Progenitor cell of endocrine pancreas (in vitro differentiated cells): ENCODE measurements at regions not wholly inside any gene's neighbourhood (a gene's known extent, or its start where the extent isn't known, plus 50 kb on each side); places are given as distances from the start of the nearest gene placed in this dataset.

Experiments
- DNase-seq: peaks from one replicate; pipeline ENCODE4 v3.0.0; 2021; ENCODE audit warnings: low spot score; ENCODE audit not compliant: unreplicated experiment
- H3K27ac Mint-ChIP-seq: 2 replicates; pipeline ENCODE4 v1.8.0; 2021; ENCODE audit warnings: mild to moderate bottlenecking, moderate library complexity, mixed read lengths
- H3K27me3 Mint-ChIP-seq: 2 replicates; pipeline ENCODE4 v1.8.0; 2021; ENCODE audit warnings: mixed read lengths
- H3K36me3 Mint-ChIP-seq: 2 replicates; pipeline ENCODE4 v1.8.0; 2022; ENCODE audit warnings: mixed read lengths; ENCODE audit not compliant: insufficient read depth
- H3K4me1 Mint-ChIP-seq: 2 replicates; pipeline ENCODE4 v1.8.0; 2021; ENCODE audit warnings: low read depth, mixed read lengths
- H3K4me3 Mint-ChIP-seq: 2 replicates; pipeline ENCODE4 v1.8.0; 2021; ENCODE audit warnings: low read depth, mild to moderate bottlenecking, moderate library complexity, mixed read lengths
- H3K9me3 Mint-ChIP-seq: 2 replicates; pipeline ENCODE4 v1.8.0; 2021; ENCODE audit warnings: low read depth, mixed read lengths
- TF ChIP-seq, protein P1 (sequence below): fragments of 200-600 bp; sonication (generic); IDR thresholded peaks from one replicate; pipeline ENCODE4 v1.5.0; 2021; ENCODE audit warnings: antibody characterized with exemption, mild to moderate bottlenecking; ENCODE audit not compliant: unreplicated experiment

DNA sequence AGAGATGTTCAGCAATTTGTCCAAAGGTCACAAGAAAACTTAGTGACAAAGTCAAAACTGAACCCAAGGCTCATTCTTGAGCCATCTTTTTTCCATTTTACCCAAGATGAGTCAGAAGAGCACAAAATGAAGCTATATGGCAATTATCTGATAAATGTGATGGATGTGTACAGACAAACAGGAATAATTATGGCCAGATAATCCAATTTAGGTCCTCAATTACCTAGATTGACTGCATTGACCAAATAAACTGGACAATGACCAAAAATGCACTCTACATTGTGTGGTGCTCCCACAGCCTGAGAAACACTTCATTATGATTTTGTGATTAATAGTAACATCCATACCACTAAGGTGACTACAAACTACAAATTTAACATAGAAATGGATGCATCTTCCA is 1105.8 kb downstream of the IGSF11 start:
- Mint-ChIP-seq H3K4me3 (no peak overlapping the region), H3K36me3 (no peaks in the 10 kb centered on the region), H3K9me3 (no peaks in the 10 kb centered on the region), H3K27me3 (no peaks in the 10 kb centered on the region), H3K4me1 (no peaks in the 10 kb centered on the region), H3K27ac (no peak overlapping the region)
- TF ChIP-seq, protein P1, sequence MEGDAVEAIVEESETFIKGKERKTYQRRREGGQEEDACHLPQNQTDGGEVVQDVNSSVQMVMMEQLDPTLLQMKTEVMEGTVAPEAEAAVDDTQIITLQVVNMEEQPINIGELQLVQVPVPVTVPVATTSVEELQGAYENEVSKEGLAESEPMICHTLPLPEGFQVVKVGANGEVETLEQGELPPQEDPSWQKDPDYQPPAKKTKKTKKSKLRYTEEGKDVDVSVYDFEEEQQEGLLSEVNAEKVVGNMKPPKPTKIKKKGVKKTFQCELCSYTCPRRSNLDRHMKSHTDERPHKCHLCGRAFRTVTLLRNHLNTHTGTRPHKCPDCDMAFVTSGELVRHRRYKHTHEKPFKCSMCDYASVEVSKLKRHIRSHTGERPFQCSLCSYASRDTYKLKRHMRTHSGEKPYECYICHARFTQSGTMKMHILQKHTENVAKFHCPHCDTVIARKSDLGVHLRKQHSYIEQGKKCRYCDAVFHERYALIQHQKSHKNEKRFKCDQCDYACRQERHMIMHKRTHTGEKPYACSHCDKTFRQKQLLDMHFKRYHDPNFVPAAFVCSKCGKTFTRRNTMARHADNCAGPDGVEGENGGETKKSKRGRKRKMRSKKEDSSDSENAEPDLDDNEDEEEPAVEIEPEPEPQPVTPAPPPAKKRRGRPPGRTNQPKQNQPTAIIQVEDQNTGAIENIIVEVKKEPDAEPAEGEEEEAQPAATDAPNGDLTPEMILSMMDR: no peak
- DNase-seq: no peak

DNA sequence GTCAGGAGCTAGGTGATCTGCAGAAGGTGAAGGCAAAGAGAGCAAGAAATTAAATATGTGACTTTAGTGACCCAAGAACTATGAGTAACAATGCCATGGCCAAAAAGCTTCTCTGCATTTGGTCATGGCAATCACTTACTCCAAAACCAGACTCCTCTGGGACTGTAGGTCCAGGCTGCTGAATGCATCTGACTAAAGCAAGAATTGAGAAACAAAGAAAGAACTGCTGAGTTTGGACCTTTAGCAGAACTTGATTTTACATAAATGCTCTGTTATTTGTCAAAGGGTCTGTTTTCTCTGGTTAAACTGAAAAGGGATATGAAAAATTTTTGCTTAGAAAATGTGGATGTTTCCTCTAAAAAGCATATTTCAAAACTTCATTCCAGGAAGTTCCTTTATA is 1102.2 kb downstream of the IGSF11 start:
- no peak for DNase-seq
- Mint-ChIP-seq H3K9me3 (no peaks in the 10 kb centered on the region), H3K4me1 (peaks cover 3% of the 10 kb centered on the region), H3K36me3 (no peaks in the 10 kb centered on the region), H3K4me3 (no peak overlapping the region), H3K27me3 (no peaks in the 10 kb centered on the region), H3K27ac (no peak overlapping the region)
- TF ChIP-seq, protein P1: no peak

DNA sequence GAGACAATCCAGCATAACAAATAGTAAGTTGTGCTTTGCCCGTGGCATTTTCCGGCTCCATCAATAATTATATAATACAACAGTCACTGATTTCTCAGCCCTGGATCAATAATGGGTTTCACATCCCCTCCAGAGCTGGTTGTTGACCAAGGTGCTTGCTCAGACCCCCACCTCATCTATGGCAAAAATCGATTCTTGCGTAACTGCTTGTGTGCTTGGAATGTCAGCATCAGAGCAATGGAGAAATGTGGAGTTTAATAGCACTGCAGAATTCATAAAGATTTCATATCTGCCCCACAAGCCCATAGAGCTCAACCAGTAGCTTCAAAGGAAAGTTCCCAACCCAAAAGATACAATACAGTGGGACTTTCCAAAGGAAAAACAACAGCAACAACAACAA is 1098.5 kb downstream of the IGSF11 start:
- no peak overlapping the region for H3K4me3 Mint-ChIP-seq
- no peaks in the 10 kb centered on the region for H3K36me3 Mint-ChIP-seq
- TF ChIP-seq, protein P1: no peak
- peaks cover 26% of the 10 kb centered on the region for H3K4me1 Mint-ChIP-seq
- no peak for DNase-seq
- H3K9me3 Mint-ChIP-seq: peaks cover 8% of the 10 kb centered on the region
- no peak overlapping the region for H3K27ac Mint-ChIP-seq
- no peaks in the 10 kb centered on the region for H3K27me3 Mint-ChIP-seq

DNA sequence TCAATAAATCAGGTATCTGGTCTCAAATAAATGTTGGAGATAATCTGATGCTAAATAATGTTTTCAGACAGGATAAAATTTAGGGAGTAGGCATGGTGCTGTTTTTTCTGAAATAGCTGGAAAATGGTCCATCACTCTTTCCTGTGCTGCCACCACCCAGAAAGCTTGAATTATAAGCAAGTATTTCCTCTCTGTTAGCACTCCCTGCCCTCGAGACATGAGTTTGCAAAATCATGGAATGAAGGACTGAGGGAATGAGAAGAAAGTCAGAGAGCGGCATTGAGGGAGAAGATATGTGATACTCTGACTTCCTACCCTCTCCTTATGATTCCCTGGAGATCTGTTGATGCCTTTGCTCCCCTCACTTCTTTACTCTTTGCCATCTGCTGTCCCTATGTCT is 1095.7 kb downstream of the IGSF11 start:
- Mint-ChIP-seq H3K36me3 (no peaks in the 10 kb centered on the region), H3K4me3 (no peak overlapping the region), H3K9me3 (peaks cover 8% of the 10 kb centered on the region), H3K27ac (peak overlapping the region; percentile 58), H3K27me3 (no peaks in the 10 kb centered on the region), H3K4me1 (peaks cover 27% of the 10 kb centered on the region)
- DNase-seq: no peak
- TF ChIP-seq, protein P1: no peak

DNA sequence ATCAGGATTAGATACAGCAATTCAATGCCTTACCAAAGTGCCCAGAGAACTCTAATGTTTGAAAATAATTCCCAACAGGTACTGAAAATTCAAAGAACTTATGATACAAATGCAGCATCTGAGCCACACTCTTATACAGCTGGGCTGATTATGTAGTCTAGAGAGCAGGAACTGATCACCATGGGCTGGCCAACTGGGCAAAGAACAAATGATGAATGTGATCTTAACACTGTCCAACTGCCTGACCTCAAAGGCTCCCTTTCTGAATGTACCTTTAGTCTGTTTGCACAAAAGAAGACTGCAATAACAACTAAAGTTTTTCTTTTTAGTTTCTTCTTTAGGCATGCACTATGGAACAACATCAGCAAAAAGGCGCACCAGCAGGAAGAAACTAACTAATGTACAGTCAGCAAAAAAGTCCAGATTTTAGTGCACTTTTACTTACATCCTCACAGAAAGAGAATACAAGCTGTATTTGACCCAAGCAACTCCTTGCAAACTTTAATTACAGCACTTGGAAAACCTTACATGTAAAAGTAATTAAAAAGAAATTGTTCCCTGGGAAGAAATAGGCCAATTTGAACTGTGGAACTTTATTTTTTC is 1095.1 kb downstream of the IGSF11 start:
- TF ChIP-seq, protein P1: no peak
- no peaks in the 10 kb centered on the region for H3K27me3 Mint-ChIP-seq
- peaks cover 8% of the 10 kb centered on the region for H3K9me3 Mint-ChIP-seq
- H3K36me3 Mint-ChIP-seq: no peaks in the 10 kb centered on the region
- peaks cover 27% of the 10 kb centered on the region for H3K4me1 Mint-ChIP-seq
- peak overlapping the region; percentile 58 for H3K27ac Mint-ChIP-seq
- no peak for DNase-seq
- H3K4me3 Mint-ChIP-seq: no peak overlapping the region
